ENCODE measurements at regions not wholly inside any gene's neighbourhood (a gene's known extent, or its start where the extent isn't known, plus 50 kb on each side); places are given as distances from the start of the nearest gene placed in this dataset.

- Histone ChIP-seq H2AFZ (ENCODE audit: low read length) (no peak overlapping the region), H3K27me3 (ENCODE audit: control insufficient read depth, insufficient read depth, low read length) (no peaks in the 10 kb centered on the region), H3K36me3 (ENCODE audit: control insufficient read depth, insufficient read depth, low read length) (no peaks in the 10 kb centered on the region), H4K20me1 (ENCODE audit: control insufficient read depth, extremely low read depth, insufficient read depth, low read length) (no peaks in the 10 kb centered on the region), H3K27ac (ENCODE audit: insufficient read depth, low read length) (no peak overlapping the region), H3K9ac (ENCODE audit: insufficient read depth, low read length) (no peak overlapping the region), H3K4me1 (ENCODE audit: control insufficient read depth, extremely low read depth, insufficient read depth, low read length) (no peaks in the 10 kb centered on the region), H3K9me3 (ENCODE audit: control insufficient read depth, insufficient read depth, low read depth, low read length) (no peaks in the 10 kb centered on the region), H3K4me3 (replicated peaks in 1 of 4; ENCODE audit: control extremely low read depth in 1 of 4, insufficient read depth in 1 of 4, low read depth in 3 of 4, low read length in 4 of 4) (no peak overlapping the region), H3K4me2 (ENCODE audit: extremely low read depth, insufficient read depth, low read length) (no peak overlapping the region), H3K79me2 (ENCODE audit: control insufficient read depth, insufficient read depth, low read length) (no peaks in the 10 kb centered on the region)
- no peak for DNase-seq (ENCODE audit: low read depth in 2 of 2)
- TF ChIP-seq CTCF (conservative IDR thresholded peaks at IDR 0.05 in 1 of 2, IDR thresholded peaks at IDR 0.05 in 1 of 2; ENCODE audit: low read depth in 1 of 2, low read length in 2 of 2) (no peak), EZH2 (IDR thresholded peaks at IDR 0.05; ENCODE audit: low read length, missing control alignments) (no peak)
These were observed 289.9 kb upstream of the PRR20A start for GRCh38 chr13:56850852-56851251.

- DNase-seq (ENCODE audit: low read depth in 2 of 2) = peak in 1 of 2 donors; percentile 29
- Histone ChIP-seq H3K4me3 (replicated peaks in 1 of 4; ENCODE audit: control extremely low read depth in 1 of 4, insufficient read depth in 1 of 4, low read depth in 3 of 4, low read length in 4 of 4) (no peak overlapping the region), H3K4me2 (ENCODE audit: extremely low read depth, insufficient read depth, low read length) (no peak overlapping the region), H4K20me1 (ENCODE audit: control insufficient read depth, extremely low read depth, insufficient read depth, low read length) (no peaks in the 10 kb centered on the region), H3K27me3 (ENCODE audit: control insufficient read depth, insufficient read depth, low read length) (no peaks in the 10 kb centered on the region), H3K79me2 (ENCODE audit: control insufficient read depth, insufficient read depth, low read length) (no peaks in the 10 kb centered on the region), H3K4me1 (ENCODE audit: control insufficient read depth, extremely low read depth, insufficient read depth, low read length) (no peaks in the 10 kb centered on the region), H3K27ac (ENCODE audit: insufficient read depth, low read length) (no peak overlapping the region), H3K9me3 (ENCODE audit: control insufficient read depth, insufficient read depth, low read depth, low read length) (no peaks in the 10 kb centered on the region), H2AFZ (ENCODE audit: low read length) (no peak overlapping the region), H3K9ac (ENCODE audit: insufficient read depth, low read length) (no peak overlapping the region), H3K36me3 (ENCODE audit: control insufficient read depth, insufficient read depth, low read length) (no peaks in the 10 kb centered on the region)
- TF ChIP-seq CTCF (conservative IDR thresholded peaks at IDR 0.05 in 1 of 2, IDR thresholded peaks at IDR 0.05 in 1 of 2; ENCODE audit: low read depth in 1 of 2, low read length in 2 of 2) = no peak
- TF ChIP-seq EZH2 (IDR thresholded peaks at IDR 0.05; ENCODE audit: low read length, missing control alignments) = no peak
These were observed 279.2 kb upstream of the PRR20A start for GRCh38 chr13:56861476-56861875.

GRCh38 chr13:56864451-56864850 is 276.3 kb upstream of the PRR20A start:
- no peak overlapping the region for H3K4me2 ChIP-seq (ENCODE audit: extremely low read depth, insufficient read depth, low read length)
- no peaks in the 10 kb centered on the region for H3K36me3 ChIP-seq (ENCODE audit: control insufficient read depth, insufficient read depth, low read length)
- DNase-seq (ENCODE audit: low read depth in 2 of 2) = peak in 1 of 2 donors; percentile 9
- no peak overlapping the region for H3K4me3 ChIP-seq (replicated peaks in 1 of 4; ENCODE audit: control extremely low read depth in 1 of 4, insufficient read depth in 1 of 4, low read depth in 3 of 4, low read length in 4 of 4)
- H4K20me1 ChIP-seq (ENCODE audit: control insufficient read depth, extremely low read depth, insufficient read depth, low read length) = no peaks in the 10 kb centered on the region
- TF ChIP-seq EZH2 (IDR thresholded peaks at IDR 0.05; ENCODE audit: low read length, missing control alignments) = no peak
- no peak for TF ChIP-seq CTCF (conservative IDR thresholded peaks at IDR 0.05 in 1 of 2, IDR thresholded peaks at IDR 0.05 in 1 of 2; ENCODE audit: low read depth in 1 of 2, low read length in 2 of 2)
- H2AFZ ChIP-seq (ENCODE audit: low read length) = no peak overlapping the region
- no peaks in the 10 kb centered on the region for H3K79me2 ChIP-seq (ENCODE audit: control insufficient read depth, insufficient read depth, low read length)
- H3K9ac ChIP-seq (ENCODE audit: insufficient read depth, low read length) = no peak overlapping the region
- H3K9me3 ChIP-seq (ENCODE audit: control insufficient read depth, insufficient read depth, low read depth, low read length) = no peaks in the 10 kb centered on the region
- no peak overlapping the region for H3K27ac ChIP-seq (ENCODE audit: insufficient read depth, low read length)
- H3K4me1 ChIP-seq (ENCODE audit: control insufficient read depth, extremely low read depth, insufficient read depth, low read length) = no peaks in the 10 kb centered on the region
- no peaks in the 10 kb centered on the region for H3K27me3 ChIP-seq (ENCODE audit: control insufficient read depth, insufficient read depth, low read length)
